ENCODE measurements at regions not wholly inside any gene's neighbourhood (a gene's known extent, or its start where the extent isn't known, plus 50 kb on each side); places are given as distances from the start of the nearest gene placed in this dataset. TPM values are rescaled to one million over a fixed set of nuclear protein-coding genes. Genes with fewer than 3 reads are reported as not detected.

Small RNA genes lying in the stretch of these regions (small RNA-seq; reads per million reads assigned to genes)
- gene RNU6-1066P, result not detected

All from occipital lobe (tissue), 1 donor.